ENCODE measurements at regions not wholly inside any gene's neighbourhood (a gene's known extent, or its start where the extent isn't known, plus 50 kb on each side); places are given as distances from the start of the nearest gene placed in this dataset.

DNA sequence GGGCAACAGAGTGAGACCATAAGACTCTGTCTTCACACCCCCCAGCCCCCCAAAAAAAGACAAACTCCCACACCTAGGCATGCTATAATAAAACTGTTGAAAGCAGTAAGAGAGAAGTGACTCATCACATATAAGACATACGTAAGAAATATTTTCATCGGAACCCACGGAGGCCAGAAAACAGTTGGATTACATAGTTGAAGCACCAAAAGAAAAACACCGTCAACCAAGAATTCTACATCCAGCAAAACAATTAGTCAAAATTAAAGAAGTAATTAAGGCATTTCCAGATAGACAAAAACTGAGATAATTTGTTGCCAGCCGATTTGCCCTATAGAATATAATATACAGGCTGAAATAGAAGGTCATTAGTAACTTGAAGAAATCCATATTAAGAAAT, 128.7 kb downstream of the VAPA start:
- H3K9me3 Mint-ChIP-seq (ENCODE audit: unreplicated experiment) = peaks cover 17% of the 10 kb centered on the region
- peaks cover 28% of the 10 kb centered on the region for H3K4me1 Mint-ChIP-seq (ENCODE audit: low read depth, unreplicated experiment)
- TF ChIP-seq CTCF (IDR thresholded peaks at IDR 0.05; ENCODE audit: partially characterized antibody, unreplicated experiment) = no peak
- H3K27me3 Mint-ChIP-seq (ENCODE audit: unreplicated experiment) = peaks cover 5% of the 10 kb centered on the region
- H3K27ac Mint-ChIP-seq (ENCODE audit: unreplicated experiment) = peak overlapping the region; percentile 96
- peaks cover 5% of the 10 kb centered on the region for H3K36me3 Mint-ChIP-seq (ENCODE audit: unreplicated experiment)
- DNase-seq = no peak
- no peak overlapping the region for H3K4me3 Mint-ChIP-seq (ENCODE audit: unreplicated experiment)

GRCh38 chr18:10044054-10044453, 130.2 kb downstream of the VAPA start:
- peaks cover 21% of the 10 kb centered on the region for H3K9me3 Mint-ChIP-seq (ENCODE audit: unreplicated experiment)
- no peak for TF ChIP-seq CTCF (IDR thresholded peaks at IDR 0.05; ENCODE audit: partially characterized antibody, unreplicated experiment)
- peaks cover 22% of the 10 kb centered on the region for H3K4me1 Mint-ChIP-seq (ENCODE audit: low read depth, unreplicated experiment)
- H3K27me3 Mint-ChIP-seq (ENCODE audit: unreplicated experiment) = peaks cover 3% of the 10 kb centered on the region
- H3K4me3 Mint-ChIP-seq (ENCODE audit: unreplicated experiment) = no peak overlapping the region
- H3K36me3 Mint-ChIP-seq (ENCODE audit: unreplicated experiment) = peaks cover 5% of the 10 kb centered on the region
- DNase-seq = no peak
- H3K27ac Mint-ChIP-seq (ENCODE audit: unreplicated experiment) = peak overlapping the region; percentile 68

- Mint-ChIP-seq H3K36me3 (ENCODE audit: unreplicated experiment) (peaks cover 5% of the 10 kb centered on the region), H3K27ac (ENCODE audit: unreplicated experiment) (no peak overlapping the region), H3K4me3 (ENCODE audit: unreplicated experiment) (no peak overlapping the region), H3K9me3 (ENCODE audit: unreplicated experiment) (peaks cover 20% of the 10 kb centered on the region), H3K27me3 (ENCODE audit: unreplicated experiment) (peaks cover 3% of the 10 kb centered on the region), H3K4me1 (ENCODE audit: low read depth, unreplicated experiment) (peaks cover 28% of the 10 kb centered on the region)
- TF ChIP-seq CTCF (IDR thresholded peaks at IDR 0.05; ENCODE audit: partially characterized antibody, unreplicated experiment) = no peak
- no peak for DNase-seq
These were observed 131.6 kb downstream of the VAPA start for GRCh38 chr18:10045296-10045891.

- DNase-seq = no peak
- TF ChIP-seq CTCF (IDR thresholded peaks at IDR 0.05; ENCODE audit: partially characterized antibody, unreplicated experiment) = no peak
- H3K9me3 Mint-ChIP-seq (ENCODE audit: unreplicated experiment) = peaks cover 12% of the 10 kb centered on the region
These were observed 132.5 kb downstream of the VAPA start for GRCh38 chr18:10046178-10046807.

DNA sequence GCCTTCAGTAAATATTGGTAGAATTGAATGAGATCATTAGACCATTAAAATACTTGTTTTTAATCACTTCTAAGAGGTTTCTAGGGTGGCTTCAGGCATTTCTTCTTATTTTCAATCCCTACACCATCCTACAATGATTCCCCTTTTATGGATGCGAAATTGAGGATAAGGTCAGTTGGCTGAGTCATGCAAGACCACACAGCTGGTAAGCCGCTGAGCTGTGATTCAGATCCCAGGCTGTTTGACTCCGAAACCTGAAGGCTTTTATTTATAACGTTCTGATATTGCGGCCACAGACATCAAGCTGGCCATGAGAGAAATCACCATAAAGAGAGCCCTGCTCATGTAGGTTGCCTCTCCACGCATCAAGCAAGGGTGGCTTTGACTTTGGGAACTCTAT, 133.4 kb downstream of the VAPA start:
- Mint-ChIP-seq H3K4me1 (ENCODE audit: low read depth, unreplicated experiment) (peaks cover 21% of the 10 kb centered on the region), H3K27ac (ENCODE audit: unreplicated experiment) (no peak overlapping the region), H3K9me3 (ENCODE audit: unreplicated experiment) (peaks cover 7% of the 10 kb centered on the region), H3K36me3 (ENCODE audit: unreplicated experiment) (no peaks in the 10 kb centered on the region), H3K4me3 (ENCODE audit: unreplicated experiment) (no peak overlapping the region), H3K27me3 (ENCODE audit: unreplicated experiment) (no peaks in the 10 kb centered on the region)
- no peak for TF ChIP-seq CTCF (IDR thresholded peaks at IDR 0.05; ENCODE audit: partially characterized antibody, unreplicated experiment)
- no peak for DNase-seq

More at GRCh38 chr18:10046178-10046807, 132.5 kb downstream of the VAPA start:
- Mint-ChIP-seq H3K4me1 (ENCODE audit: low read depth, unreplicated experiment) (peaks cover 27% of the 10 kb centered on the region), H3K4me3 (ENCODE audit: unreplicated experiment) (no peak overlapping the region), H3K27ac (ENCODE audit: unreplicated experiment) (no peak overlapping the region), H3K27me3 (ENCODE audit: unreplicated experiment) (peaks cover under 1% of the 10 kb centered on the region), H3K36me3 (ENCODE audit: unreplicated experiment) (peaks cover 5% of the 10 kb centered on the region)

All from glutamatergic neuron (in vitro differentiated cells).